C4-2B (cell line): ENCODE measurements at regions not wholly inside any gene's neighbourhood (a gene's known extent, or its start where the extent isn't known, plus 50 kb on each side); places are given as distances from the start of the nearest gene placed in this dataset.

Experiments used
- CTCF ChIP-seq: fragments of 450-650 bp; conservative IDR thresholded peaks from 2 replicates; pipeline ENCODE4 v1.5.1; 2017; ENCODE audit warnings: mild to moderate bottlenecking
- ZFX ChIP-seq: fragments of 450-650 bp; IDR thresholded peaks from 2 replicates; pipeline ENCODE4 v1.6.1; 2017

- TF ChIP-seq CTCF (no peak), ZFX (no peak)
These were observed 815.9 kb upstream of the CNTNAP5 start for GRCh38 chr2:123209202-123209601.
